GM21526 (cell line): ENCODE measurements at regions not wholly inside any gene's neighbourhood (a gene's known extent, or its start where the extent isn't known, plus 50 kb on each side); places are given as distances from the start of the nearest gene placed in this dataset.

Experiments
- ATAC-seq: cut with Tn5 transposase; IDR thresholded peaks from one replicate; pipeline ENCODE4 v1.9.1; 2021; ENCODE audit warnings: moderate library complexity; ENCODE audit not compliant: unreplicated experiment, low FRiP score

GRCh38 chr4:58723954-58724353 lies 1613.8 kb upstream of the IGFBP7 start:
- no peak for ATAC-seq

- no peak for ATAC-seq
These were observed 1600.9 kb upstream of the IGFBP7 start for GRCh38 chr4:58711039-58711438.

DNA sequence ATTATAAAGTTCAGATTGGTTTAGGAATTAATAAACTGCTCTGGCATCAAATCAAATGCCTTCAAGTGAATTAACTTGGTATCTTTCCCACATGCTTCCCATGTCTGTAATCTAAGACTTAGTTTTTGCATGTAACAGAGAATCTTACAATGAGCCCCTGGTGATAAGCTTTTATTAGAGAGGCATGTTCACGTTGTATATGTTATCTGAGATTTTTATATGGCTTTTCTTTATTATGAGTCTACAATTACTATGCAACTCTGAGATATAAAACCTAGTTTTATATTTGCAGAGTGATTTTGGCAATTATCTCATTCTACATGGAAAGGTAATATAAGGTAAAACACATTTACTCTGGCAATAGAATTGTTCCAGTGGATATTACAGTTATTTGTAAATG lies 1578.4 kb upstream of the IGFBP7 start:
- no peak for ATAC-seq

- no peak for ATAC-seq
These were observed 1569.7 kb upstream of the IGFBP7 start for GRCh38 chr4:58679886-58680285.

DNA sequence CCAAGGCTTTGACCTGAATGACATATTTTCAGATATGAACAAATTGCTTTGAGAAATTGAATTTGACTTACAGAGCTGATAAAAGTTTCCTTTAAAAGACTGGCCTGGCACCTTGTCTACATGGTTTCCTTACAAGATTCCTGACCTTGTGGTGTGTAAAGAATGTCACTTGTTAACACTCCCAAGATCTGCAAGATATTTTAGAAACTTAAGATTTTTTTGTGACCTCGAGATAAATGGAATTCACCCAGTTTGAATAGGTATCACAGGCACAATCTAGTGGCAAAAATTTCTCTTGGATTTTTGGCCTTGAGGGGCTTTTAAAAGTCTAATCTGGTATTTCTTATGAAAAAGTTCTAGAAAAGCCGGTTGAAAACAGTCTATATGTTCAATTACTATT lies 1568.9 kb upstream of the IGFBP7 start:
- no peak for ATAC-seq

DNA sequence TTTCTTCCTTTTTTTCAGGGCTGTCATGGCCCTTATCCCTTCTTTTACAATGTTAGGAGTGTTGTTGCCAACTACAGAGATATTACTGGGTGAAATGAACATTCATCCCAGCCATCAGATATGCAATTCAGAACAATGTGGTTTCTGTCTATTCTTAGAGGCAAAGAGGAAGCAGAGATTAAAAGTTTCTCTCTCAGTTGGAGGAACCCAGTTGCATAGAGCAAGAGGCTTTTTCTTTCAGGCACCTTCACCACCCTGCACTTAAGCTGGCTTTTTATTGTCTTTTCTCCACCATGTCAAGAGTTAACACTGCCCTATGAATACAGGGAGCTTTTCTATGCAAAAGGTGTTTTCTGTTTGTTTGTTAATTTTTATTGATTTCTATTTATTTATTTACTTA lies 1559.6 kb upstream of the IGFBP7 start:
- no peak for ATAC-seq

- ATAC-seq, result no peak
These were observed 1555.5 kb upstream of the IGFBP7 start for GRCh38 chr4:58665649-58666048.

- ATAC-seq, result no peak
These were observed 1548.5 kb upstream of the IGFBP7 start for GRCh38 chr4:58658701-58659100.

- no peak for ATAC-seq
These were observed 1543.1 kb upstream of the IGFBP7 start for GRCh38 chr4:58653251-58653650.

DNA sequence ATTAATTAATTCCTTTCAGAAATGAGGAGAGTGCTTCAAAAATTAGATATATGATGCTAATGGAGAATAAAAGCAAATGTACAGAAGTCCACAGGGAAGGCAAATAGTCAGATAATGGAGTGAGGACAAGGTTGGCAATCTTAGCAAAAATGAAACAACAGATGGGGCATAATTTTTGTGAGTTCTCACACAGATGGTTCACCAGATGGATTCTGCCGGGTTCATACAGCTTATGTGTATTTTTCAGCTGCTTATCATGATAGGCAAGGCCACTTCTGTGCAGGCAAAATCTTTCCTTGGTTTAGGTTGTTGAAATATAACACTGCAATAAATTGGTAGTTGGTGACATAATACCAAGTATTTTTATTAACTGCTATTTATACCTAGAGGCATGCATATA lies 1539.0 kb upstream of the IGFBP7 start:
- ATAC-seq, result no peak

DNA sequence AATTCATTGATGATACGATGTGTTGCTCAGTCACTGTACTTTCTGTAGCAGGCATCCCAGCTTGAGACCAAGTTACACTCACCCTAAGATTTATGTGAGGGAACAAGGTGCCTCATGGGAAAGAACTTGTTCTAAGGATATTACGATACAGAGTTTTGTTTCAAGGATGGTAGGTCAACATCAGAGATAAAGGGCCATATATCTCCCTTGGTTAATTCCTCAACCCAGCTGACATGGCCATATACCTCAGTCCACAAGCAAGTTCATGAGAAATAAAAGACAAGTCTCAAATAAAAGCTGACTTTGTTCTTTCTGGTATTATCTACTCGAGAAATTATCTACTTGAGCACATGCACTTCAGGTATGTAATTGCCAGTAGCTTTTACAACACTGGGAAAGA lies 1535.9 kb upstream of the IGFBP7 start:
- ATAC-seq, result no peak

GRCh38 chr4:58644549-58644948 lies 1534.4 kb upstream of the IGFBP7 start:
- ATAC-seq, result no peak

DNA sequence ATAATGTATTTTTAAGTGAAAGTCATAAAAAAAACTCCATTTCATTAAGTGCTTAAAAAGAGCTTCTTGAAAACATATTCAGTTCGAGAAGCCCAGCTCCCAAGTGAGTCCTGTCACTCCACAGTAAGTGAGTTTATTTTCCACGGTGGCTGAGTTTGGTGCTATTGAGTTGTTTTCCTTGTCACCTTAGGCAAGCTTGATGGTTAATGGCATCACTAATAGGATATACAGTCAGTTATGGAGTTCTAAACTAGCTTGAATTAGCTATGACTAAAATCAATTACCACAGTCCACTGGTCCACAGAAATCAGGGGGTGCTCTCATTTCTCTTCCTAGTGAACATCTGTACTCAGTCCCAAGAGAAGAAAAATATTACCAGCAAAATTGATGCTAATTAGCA lies 1526.2 kb upstream of the IGFBP7 start:
- no peak for ATAC-seq

DNA sequence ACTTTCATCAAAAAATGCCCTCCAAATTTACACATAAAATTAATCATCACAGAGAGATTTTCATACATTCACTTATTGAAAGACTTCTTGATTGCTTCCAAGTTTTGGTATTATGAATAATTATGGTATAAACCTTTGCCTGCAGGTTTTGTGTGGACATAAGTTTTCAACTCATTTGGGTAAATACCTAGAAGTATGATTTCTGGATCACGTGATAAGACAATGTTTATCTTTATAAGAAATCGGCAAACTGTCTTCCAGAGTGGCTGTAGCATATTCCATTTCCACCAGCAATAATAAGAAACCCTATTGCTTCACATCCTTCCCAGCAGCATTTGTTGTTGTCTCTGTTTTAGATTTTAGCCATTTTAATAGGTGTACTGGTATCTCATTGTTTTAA lies 1507.0 kb upstream of the IGFBP7 start:
- no peak for ATAC-seq

GRCh38 chr4:58611012-58611411 lies 1500.8 kb upstream of the IGFBP7 start:
- ATAC-seq, result no peak

DNA sequence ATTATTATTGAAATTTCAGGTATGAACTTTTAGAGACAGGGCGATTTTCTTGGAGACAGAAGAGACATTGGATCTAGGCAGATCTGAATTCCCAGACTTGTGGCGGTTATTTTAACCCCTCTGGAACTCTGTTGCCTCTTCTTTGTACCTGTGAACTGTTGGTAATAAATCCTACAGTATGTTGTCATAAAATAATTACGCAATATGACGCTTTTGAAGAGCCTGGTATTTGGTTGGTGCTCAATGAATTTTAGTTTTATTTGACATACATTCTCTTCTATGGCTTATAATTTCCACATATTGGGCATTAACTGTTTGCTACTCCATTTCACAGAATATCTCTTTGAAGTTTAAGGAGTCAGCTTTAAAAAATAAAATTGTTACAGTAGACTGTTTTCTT lies 1496.1 kb upstream of the IGFBP7 start:
- no peak for ATAC-seq

GRCh38 chr4:58603951-58604350 lies 1493.8 kb upstream of the IGFBP7 start:
- no peak for ATAC-seq

DNA sequence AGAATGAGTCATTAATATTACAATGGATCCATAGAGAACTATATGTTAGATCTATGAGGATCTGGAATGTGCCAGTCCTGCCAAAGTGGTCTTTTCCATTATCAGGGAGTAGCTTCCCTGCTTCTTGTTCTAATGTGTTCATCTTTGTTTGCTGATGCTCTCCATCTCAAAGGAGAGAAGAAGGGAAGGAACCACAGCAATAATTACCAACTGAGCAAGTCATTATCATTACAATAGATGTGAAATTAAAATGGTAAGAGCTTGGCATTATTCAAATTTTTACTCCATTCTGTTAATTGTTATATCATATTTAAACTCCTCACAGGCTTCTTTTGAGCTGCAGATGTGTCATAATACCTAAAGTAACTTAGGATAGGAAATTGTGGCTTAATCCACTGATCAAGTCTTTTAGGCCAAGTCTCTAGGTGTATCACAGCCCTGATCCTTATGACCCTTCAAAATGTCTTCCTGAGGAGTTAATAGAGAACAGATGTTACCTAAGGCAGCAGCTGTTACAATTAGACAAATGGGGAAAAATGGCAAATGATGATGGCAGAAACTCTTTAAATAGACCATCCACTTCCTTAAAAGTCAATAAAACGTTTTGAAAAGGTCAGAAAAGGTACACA lies 1492.7 kb upstream of the IGFBP7 start:
- ATAC-seq, result no peak

GRCh38 chr4:58602022-58602421 lies 1491.8 kb upstream of the IGFBP7 start:
- no peak for ATAC-seq

GRCh38 chr4:58600290-58600689 lies 1490.1 kb upstream of the IGFBP7 start:
- ATAC-seq, result no peak

GRCh38 chr4:58590722-58591121 lies 1480.5 kb upstream of the IGFBP7 start:
- ATAC-seq, result no peak

DNA sequence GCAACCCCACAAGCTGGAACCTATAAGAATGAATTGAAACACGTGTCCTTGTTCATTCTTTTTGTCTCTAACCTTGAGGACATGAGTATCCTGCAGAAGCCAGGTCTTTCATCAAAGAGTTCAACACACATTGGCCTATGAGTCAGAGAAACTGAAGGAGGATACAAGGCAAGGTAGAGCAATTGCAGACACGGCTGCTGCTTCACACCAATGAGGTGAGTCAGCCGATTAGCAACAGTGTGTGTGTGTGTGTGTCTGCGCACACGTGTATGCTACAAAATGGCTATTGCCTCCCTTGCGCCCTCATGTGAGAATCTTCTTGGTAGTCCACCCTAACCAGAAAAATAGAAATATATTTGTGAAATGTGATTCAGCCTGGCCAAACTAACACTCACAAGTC lies 1477.7 kb upstream of the IGFBP7 start:
- ATAC-seq, result no peak

DNA sequence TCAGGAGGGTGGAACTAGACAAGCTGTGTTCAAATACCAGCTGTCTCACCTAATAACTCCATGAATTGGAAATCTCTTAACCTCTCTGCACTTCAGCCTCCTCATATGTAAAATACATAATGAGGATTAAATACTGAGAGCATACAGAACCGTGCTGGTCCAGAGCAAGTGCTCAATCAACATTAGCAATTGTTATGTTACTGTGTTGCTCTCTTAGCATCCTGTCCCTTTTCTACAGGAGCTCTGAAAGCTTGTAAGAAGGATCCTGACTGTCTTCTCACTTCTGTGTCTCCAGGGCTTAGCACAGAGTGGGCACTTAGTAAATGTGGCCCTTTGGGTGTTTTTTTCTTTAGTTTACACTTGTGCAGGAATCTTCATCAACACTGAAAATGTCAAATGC lies 1456.1 kb upstream of the IGFBP7 start:
- no peak for ATAC-seq
